ENCODE measurements at regions not wholly inside any gene's neighbourhood (a gene's known extent, or its start where the extent isn't known, plus 50 kb on each side); places are given as distances from the start of the nearest gene placed in this dataset.
"Not testable (repeated sequence)": the region's sequence is repeated elsewhere in the genome, so short reads cannot be mapped to it uniquely, and the experiment has no call there.

DNA sequence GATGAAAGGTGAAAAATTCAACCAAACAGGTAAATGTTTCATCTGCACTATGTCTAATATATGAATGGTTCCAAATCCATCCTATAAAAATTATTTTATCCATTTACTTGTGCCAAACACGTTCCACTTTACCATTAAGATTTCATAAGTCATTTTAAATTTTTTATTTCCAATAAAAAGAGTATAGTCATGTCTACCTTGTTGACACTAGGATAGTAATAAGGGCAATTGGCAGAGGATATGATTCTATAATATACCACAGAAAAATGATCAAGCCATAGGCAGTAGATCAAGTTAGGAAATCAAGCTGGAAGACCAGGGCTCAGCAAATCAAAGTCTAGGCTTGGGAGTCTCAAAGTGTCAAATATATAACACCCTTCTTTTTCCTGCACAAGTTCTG is 384.3 kb downstream of the METTL4 start:
- DNase-seq, result no peak

DNA sequence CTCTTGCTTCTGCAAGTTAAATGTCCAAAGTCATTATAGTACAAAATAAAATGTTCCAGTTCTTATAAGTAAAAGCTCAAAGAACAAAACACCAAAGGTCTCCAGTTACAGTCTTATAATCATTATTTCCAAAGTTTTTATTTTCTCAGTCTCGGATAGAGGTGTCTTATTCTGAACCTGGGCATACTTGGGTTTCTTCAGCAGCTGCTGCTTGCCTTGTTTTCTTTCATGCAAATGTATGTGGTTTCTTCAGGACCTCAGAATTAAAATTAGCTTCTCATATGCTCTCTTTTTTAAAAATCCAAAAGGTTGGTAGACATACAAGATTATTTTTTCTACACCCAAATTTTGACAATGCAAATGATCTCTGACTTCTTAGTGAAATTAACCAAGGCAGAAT is 383.0 kb downstream of the METTL4 start:
- no peak for DNase-seq

DNA sequence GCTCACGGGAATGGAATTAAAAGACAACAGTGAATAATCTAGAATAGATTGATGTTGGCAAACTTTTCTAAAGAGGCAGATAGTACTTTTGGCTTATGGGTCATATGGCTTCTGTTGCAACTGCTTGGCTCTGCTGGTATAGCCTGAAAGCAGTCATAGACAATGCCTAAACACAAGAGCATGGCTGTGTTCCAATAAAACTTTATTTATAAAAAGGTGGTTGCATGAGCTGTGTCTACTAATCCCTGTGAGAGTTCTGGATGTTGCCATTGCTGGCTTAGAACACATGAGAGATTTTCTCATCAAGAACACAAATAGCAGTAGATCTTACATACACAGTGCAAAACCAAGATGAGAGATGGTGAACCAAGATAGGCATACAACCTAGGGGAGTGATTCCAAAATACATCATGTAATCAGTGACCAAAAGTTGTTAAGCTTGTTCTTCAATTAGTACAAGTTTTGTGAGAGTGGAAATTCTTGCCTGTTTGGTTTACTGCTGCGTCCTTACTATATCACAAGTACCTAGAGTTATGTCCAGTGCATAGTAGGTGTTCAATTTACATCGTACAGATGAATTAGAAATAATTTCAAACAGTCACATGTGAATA is 380.0 kb downstream of the METTL4 start:
- no peak for DNase-seq

DNA sequence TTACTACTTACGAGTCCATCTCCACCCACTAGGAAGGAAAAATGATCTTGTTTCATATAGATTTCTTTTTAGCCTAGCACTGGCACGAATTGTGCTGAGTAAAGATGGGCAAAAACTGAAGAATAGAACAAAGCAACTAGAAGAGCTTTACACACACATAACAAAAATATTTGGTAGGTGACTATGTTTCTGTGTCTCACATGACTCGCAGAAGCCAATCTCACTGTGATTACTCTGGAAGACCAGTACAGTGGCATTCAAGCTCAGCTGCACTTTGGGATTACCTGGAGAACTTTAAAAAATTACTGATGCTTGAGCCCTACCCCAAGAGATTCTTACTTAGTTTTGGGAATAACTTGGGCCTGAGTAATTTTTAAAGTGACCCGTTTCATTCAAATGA is 378.7 kb downstream of the METTL4 start:
- DNase-seq, result no peak

DNA sequence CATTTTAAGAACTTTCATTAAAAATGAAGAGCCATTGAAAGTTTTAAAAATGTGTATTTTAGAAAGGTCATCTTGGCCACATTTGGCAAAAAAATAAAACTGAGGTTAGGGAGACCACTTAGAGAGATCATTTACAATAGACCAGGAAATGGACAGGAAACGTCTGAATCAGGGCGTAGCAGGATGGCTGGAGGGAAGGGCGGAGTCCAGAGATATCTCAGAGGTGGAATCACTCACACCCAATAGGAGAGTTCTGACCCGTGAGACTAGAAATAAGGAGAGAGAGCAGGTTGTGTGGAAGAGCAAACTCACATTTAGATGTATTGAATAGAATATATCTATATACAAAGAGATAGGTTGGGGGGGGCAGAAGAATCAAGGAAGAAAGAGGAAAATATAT is 373.4 kb downstream of the METTL4 start:
- DNase-seq, result no peak

DNA sequence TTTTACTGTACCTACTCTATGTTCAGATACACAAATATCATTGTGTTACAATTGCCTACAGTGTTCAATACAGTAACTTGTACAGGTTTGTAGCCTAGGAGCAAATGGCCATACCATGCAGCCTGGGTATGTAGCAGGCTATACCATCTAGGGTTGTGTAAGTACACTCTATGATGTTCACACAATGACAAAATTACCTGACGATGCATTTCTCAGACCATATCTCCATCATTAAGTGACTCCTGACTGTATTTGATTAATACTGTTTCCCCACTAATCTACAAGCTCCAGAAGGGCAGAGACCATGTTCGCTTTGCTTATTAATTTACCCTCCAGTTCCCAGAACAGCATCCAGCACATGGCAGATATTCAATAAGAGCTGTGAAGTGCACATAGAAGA is 372.2 kb downstream of the METTL4 start:
- DNase-seq, result no peak

DNA sequence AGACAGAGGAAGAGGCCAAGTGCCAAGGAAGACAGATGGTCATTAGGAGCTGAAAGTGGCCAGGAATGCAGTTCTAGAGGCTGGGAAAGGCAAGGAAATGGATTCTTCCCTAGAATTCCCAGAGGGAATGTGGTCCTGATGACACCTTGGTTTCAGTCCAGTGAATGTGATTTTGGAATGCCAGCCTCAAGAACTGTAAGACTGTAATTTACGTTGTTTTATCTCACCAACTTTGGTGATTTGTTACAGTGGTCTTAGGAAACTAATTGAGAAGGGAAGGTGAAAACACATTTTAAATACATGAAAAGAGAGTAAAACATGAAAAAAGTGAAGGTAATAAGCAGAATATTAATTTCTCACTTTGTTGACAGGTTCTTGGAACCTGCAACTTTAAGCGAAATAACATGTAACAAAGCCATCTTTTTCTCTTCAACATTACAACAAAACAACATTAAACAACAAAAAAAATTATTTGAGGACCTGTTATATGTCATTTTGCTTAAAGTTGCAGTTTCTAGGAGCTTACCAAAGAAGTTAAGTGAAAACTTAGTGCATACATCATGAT is 370.2 kb downstream of the METTL4 start:
- no peak for DNase-seq

DNA sequence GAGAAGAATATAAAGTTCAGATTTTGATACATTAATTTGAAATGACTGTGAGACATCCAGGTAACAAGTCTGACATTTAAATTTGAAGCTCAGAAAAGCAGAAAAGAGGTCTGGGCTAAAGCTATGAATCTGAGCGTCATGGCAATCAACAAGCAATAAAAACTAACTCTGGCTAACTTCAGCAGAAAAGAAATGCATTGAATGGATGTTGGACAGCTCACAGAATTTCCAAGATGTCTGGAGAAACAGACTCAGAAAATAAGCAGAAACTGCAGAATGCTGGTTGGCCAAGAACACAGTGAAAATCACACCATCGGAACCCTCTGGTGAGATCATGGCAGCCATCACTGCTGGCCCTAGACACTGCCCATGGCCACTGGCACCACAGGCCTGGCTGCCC is 366.6 kb downstream of the METTL4 start:
- no peak for DNase-seq

DNA sequence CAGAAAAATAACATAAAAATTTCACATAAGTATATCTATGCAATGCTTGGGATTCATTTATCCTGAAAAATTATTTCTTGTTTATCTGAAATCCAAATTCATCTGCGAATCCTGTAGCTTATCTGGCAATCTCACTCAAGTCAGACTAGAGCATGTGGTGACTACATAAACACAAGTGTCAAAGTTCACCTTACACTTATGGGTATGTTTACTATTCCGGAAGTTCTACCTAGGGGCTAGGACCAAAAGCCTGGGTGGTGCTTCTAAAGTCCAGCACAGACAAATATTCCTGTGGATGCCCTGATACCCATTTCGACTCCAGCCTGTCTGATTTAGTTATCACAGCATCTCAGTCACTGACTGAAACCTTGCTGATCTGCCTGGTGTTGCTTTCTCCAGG is 364.0 kb downstream of the METTL4 start:
- DNase-seq, result no peak

DNA sequence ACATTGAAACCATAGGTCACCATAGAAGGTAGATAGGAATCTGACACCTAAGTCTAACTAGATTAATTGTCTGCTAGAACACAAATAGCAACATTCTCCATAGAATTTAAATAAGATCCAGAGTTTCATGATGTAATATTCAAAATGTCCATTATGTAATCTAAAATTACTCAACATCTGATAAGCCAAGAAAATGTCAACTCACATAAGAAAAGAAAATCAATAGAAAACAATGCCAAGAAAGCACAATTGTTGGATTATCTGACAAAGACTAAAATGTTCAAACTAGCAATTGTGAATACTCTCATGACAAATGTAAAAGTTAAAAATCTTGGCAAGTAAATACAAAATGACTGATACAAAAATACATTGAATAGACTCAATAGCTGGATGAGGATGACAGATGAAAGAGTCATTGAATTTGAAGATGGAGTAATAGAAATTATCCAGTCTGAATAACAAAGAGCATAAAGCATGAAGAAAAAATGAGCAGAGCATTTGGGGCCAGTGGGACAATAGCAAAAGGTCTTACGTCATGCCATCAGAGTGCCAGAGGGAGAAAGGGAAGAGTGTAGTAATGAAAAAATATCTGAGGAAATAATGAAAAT is 358.6 kb downstream of the METTL4 start:
- no peak for DNase-seq

DNA sequence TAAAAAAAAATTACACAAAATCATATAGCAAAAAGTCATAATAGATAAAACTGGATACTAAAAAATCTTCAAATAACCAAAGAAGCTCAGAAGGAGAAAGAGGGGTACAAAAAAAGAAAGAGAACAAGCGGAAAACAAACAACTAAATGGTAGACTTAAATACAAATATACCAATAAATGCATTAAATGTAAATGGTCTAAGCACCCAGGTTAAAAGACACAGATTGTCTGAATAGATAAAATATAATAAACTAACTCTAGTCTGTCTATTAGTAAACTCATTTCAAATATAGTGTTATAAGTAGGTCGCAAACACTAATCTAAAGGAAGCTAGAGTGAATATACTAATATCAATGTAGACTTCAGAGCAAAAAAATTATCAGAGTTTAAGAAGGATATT is 357.4 kb downstream of the METTL4 start:
- no peak for DNase-seq

DNA sequence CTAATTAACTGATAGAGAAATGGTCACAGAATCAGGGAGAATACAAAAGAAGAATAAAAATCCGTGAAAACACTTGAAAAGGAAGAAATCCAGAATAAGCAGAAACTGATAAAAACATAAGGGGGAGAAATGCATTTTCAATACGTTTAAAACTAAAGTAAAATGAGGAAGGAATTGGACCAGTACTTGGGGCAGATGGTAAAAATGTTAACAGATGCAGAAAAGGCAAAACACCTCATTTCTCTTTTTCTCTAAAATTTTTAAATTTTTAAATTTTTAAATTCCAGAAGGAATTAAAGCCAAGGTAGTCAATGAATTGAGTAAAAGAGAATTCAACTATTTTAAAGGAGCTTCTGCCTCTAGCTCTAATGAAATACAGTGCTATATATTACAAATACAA is 353.9 kb downstream of the METTL4 start:
- no peak for DNase-seq

DNA sequence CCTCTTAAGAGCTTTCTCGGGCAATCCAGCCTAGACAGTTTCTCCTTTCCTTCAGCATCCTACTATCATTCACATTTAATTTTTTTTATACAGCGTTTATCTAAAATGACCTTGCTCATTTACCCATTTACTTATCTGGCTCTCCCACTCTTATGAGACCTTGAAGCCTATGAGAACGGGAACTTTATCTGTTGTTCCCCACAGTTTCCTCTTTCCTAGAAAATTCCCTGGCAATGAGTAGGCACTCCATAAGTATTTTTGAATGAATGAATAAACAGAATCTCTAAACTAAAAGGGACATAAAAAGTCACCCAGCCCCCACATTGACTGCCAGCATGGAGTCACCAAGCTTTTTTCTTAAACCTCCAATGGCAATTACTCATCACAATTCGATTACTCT is 353.2 kb downstream of the METTL4 start:
- no peak for DNase-seq

DNA sequence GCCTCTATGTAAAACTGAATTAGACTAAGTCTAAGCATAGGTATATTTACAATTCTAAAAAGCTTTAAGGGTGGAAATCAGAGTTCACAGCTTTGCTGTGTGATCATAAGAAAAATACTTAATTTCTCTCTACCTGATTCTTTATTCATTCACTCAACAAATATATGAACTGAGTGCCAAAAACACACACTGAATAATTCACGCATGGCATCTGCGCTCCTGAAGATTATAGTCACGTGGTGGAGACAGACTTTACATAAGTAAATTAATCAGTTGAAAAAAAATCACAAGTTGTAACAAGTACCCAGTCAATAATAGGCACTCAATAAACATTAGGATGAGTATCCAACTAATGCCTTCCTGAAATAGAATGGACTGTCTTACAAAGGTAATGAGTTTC is 351.6 kb downstream of the METTL4 start:
- no peak for DNase-seq

DNA sequence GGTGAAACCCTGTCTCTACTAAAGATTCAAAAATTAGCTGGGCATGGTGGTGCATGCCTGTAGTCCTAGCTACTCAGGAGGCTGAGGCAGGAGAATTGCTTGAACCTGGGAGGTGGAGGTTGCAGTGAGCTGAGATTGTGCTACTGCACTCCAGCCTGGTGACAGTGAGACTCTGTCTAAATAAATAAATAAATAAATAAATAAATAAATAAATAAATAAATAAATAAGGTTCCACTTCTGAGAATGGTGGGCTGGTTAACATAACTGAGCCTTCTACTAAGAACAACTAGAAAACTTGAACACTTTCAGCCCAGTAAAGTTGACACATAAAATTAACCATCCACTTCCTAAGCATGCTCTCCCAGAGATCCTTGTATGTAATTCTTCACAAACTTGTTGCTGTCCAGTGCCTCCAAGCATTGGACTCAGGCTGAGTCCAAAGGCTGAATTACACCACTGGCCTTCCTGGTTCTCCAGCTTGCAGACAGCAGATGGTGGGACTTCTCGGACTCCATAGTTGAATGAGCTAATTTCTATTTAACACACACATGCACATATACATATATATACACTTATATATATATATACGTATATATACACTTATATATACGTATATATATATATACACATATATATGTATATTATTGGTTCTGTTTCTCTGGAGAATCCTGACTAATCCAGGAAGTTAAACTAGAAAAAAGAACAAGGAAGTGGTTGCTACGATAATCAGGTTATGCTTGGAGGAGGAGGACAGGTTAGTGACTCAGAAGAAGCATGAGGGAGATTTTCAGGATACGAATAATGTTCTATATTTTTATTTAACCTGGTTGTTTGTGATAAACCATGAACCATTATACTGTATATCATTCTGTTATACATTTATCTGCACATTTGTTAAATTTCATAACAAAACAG is 348.8 kb downstream of the METTL4 start:
- no peak for DNase-seq

DNA sequence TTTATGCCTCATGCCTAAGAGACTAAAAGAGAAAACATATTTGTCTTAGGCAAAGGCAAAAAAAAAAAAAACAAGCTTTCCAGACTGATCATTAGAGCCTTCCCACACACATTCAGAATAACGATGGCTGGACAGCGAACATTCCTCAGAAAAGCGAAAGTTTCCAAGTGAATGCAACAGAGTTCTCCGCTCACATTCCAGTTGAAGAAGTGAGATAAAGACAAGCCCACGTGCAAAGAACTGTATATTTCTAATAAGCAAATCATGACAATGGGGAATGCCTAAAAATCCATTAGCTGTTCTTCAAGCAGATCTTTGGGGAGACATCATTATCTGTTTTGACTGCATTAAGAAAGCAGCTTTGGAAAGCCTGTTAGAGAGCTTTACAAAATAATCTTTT is 347.9 kb downstream of the METTL4 start:
- no peak for DNase-seq

DNA sequence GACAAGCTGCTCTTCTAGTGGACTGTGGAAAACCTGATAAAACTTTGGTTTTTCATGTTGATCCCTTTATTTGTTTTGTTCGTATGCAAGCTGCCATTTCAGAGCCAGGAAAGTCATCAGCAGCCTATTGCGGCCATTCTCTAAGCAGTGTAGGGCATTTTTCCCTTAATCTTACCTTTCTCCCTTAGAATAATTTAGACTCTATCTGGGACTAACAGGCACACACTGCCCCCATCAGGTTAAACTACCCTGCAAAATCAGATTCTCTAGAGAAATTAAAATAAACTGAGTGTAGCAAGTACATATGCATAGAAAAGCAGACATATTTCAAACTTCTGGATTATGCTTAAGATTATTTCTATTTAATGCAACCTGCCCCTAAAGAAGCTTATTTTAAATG is 347.5 kb downstream of the METTL4 start:
- peak in 1 of 14 donors; percentile 1 for DNase-seq

DNA sequence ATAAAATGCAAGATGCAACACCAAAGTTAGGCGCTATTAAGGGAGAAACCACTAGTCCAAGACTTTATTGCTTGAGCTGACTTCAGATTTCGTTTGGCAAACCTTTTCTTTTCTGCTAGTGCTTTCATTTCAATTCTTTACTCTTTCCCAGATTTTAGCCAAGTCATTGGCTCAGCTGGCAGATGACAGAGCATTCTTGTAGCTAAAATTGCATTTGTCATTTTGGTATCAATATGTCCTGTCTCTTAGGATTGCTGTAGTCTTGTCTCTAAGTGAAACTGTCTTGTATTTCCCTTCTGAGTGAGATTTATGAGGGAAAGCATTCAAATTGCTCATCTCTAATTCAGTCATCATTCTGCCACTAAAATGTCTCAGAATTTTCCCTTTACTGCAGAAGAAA is 335.1 kb downstream of the METTL4 start:
- no peak for DNase-seq

DNA sequence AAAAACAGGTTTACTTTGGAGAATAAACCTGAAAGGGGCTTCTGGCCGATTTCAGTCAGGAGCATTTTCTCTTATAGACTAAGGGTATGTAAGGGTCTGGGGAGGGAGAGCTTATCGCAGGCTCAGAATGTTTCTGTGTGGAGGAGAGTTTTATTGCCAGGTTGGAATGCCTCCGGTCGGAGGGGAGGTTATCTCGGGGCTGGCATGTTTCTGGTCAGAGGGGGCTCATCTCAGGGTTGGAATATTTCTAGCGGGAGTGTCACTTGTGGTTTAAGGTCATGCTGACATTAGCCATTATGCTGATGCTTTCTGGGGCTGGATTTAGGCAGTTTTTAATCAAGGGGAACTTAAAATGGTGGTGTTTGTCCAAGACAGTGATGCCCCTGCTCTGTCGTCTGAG is 333.6 kb downstream of the METTL4 start:
- DNase-seq, result no peak

DNA sequence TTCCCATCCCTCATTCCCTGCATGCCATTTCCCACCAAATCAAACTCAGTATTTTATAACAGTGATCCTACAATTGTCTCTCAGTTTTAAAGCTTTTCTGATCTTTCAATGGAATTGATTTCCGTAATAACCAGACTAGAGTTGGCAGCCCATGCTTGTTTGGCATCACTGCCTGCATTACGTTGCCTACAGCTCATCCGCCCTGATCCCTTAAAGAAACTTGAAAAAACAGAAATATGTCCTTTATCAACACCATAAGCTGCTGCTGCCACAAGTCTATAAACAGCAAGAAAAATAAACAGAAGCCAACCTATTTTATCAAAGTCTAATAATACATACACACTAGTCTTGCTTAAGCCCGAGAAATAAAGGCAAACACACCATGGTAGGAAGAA is 331.0 kb downstream of the METTL4 start:
- DNase-seq, result no peak

DNA sequence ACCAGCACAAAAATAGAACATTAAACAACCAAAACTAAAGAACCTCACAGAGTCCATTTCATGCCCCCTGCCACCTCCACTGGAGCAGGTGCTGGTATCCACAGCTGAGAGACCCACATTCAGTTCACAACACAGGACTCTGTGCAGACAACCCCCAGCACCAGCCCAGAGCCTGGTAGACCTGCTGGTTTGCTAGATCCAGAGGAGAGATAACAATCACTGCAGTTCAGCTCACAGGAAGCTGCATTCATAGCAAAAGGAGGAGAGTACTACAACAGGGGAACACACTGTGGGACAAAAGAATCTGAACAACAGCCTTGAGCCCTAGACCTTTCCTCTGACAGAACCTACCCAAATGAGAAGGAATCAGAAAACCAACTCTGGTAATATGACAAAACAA is 326.7 kb downstream of the METTL4 start:
- DNase-seq, result no peak

DNA sequence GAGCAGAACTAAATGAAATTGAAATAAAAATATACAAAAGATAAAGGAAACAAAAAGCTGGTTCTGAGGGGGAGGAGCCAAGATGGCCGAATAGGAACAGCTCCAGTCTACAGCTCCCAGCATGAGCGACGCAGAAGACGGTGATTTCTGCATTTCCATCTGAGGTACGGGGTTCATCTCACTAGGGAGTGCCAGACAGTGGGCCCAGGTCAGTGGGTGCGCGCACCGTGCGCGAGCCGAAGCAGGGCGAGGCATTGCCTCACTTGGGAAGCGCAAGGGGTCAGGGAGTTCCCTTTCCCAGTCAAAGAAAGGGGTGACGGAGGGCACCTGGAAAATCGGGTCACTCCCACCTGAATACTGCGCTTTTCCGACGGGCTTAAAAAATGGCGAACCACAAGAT is 324.2 kb downstream of the METTL4 start:
- not testable (repeated sequence) for DNase-seq

DNA sequence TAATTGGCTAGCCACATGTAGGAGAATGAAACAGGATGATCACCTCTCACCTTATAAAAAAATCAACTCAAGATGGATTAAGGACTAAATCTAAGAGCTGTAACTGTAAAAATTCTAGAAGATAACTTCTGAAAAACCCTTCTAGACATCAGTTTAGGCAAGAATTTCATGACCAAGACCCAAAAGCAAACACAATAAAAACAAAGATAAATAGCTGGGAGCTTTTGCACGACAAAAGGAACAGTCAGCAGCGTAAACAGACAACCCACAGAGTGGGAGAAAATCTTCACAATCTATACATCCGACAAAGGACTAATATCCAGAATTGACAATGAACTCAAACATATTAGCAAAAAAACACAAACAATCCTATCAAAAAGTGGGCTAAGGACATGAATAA is 316.3 kb downstream of the METTL4 start:
- no peak for DNase-seq

DNA sequence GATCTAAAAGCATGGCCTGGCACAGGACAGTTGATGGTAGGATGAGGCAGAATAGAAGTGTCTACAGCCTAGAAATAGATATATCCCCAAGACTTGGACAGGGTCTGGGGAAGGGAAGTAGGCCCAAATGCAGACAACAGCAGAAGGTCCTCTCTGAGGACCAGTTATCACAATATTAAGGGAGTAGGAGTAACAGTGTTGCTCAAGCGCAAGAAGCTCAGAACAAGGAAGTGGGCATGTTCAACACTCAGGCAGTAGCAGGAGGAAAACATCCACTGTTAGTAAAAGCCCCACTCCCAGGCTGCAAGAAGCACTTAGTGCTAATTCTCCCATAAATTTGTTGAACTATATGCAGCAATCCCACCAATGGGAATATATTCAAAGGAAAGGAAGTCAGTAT is 314.7 kb downstream of the METTL4 start:
- no peak for DNase-seq

All from C1 segment of cervical spinal cord (tissue), 14 donors.